HK-2 (cell line): ENCODE measurements at regions not wholly inside any gene's neighbourhood (a gene's known extent, or its start where the extent isn't known, plus 50 kb on each side); places are given as distances from the start of the nearest gene placed in this dataset.
"Not testable (repeated sequence)": the region's sequence is repeated elsewhere in the genome, so short reads cannot be mapped to it uniquely, and the experiment has no call there.

ENCODE experiments used
- DNase-seq: peaks from one replicate; pipeline ENCODE4 v3.0.0-alpha.2; 2018; ENCODE audit not compliant: unreplicated experiment

- DNase-seq, result no peak
Observed at GRCh38 chr6:48525849-48526248, 414.9 kb upstream of the PTCHD4 start.

DNA sequence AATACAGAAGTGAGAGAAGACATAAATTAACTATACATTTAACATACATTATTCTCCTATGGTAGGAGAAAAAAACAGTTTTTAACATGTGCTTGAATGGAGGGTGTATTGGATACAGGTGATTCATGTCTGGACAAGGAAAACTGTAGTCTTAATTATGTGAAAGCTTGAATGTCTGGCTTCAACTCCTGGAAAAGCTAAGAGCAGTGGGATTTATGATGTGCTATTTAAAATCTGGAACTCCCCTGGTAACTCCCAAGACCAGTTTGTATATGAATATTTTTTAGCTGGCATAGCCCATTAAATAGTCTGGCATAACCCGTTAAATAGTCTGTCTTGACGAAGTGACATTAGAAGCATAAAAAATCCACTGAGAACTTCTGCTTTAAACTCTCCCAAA is 410.0 kb upstream of the PTCHD4 start:
- DNase-seq, result no peak

GRCh38 chr6:48512390-48512789 is 401.4 kb upstream of the PTCHD4 start:
- no peak for DNase-seq

- no peak for DNase-seq
Observed at GRCh38 chr6:48511378-48511777, 400.4 kb upstream of the PTCHD4 start.

GRCh38 chr6:48505621-48506020 is 394.6 kb upstream of the PTCHD4 start:
- no peak for DNase-seq

- not testable (repeated sequence) for DNase-seq
Observed at GRCh38 chr6:48493432-48493831, 382.4 kb upstream of the PTCHD4 start.

GRCh38 chr6:48490658-48491057 is 379.7 kb upstream of the PTCHD4 start:
- no peak for DNase-seq

GRCh38 chr6:48486876-48487275 is 375.9 kb upstream of the PTCHD4 start:
- DNase-seq, result no peak

DNA sequence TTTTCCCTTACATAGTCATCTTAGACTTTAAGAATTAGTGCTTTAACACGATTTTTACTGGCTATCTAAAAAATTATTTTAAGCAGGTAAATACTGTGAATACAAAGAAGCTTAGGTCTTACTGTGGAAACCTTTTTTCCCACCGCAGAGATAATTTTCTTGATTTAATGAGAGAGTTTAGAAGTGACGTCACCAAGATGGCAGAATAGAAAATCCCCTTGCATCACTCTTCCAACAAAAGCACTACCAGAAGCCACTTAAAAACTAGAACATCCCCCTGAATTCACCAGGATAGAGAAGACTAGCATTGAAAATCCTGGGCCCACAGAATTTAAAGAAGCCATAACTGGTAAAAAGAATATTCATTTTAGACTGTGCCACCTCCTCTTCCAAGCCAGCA is 375.4 kb upstream of the PTCHD4 start:
- DNase-seq, result no peak

- no peak for DNase-seq
Observed at GRCh38 chr6:48476257-48476656, 365.3 kb upstream of the PTCHD4 start.

DNA sequence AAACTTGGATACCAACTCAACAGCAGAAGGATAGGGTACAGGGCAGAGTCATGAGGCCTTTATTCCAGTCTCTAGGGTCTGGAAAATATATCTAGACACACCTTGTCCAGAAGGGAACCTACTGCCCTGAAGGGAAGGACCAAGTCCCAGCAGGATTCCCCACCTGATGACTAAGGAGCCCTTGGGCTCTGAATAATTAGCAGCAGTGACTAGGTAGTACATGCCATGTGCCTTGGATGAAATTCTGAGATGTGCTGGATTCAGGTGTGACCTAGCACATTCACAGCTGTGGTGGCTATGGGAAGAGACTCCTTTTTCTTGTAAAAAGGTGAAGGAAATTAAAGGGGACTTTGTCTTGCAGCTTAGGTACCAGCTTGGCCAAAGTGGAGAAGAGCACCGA is 364.3 kb upstream of the PTCHD4 start:
- DNase-seq, result no peak

DNA sequence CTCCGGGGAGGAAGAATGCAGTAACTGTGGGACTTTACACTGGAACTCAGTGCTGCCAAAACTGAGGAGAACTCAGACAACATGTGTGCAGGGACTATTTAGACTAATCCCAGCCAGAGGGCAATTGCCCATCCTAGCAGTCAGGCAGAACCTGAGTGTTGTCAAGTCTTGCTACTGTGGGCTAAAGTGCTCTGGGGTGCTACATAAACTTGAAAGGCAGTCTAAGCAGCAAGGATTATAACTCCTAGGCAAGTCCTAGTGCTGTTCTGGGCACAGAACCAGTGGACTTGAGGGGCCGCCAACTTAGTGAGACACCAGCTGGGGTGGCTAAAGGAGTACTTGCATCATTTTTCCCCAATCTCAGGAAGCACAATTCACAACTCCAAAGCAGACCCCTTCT is 363.8 kb upstream of the PTCHD4 start:
- DNase-seq, result no peak

DNA sequence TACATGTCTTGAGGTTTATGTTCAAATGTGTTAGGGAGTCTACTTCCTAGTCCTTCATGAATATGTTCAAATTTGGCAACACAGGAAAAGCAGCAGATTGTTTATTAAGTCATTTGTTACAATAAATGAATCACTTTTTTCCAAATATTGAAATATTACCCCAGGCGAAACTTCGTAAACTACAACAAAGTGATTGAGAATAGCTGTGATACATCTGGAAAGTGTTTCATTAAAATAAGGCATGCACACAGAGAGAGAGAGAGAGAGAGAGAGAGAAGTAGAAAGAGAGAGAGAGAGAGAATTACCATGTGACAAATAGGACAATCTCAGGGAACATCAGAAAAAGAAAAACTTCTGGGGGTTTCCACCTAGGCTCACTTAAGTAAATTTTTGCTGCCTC is 363.1 kb upstream of the PTCHD4 start:
- no peak for DNase-seq

- DNase-seq, result no peak
Observed at GRCh38 chr6:48472535-48472934, 361.5 kb upstream of the PTCHD4 start.

GRCh38 chr6:48472091-48472490 is 361.1 kb upstream of the PTCHD4 start:
- no peak for DNase-seq

DNA sequence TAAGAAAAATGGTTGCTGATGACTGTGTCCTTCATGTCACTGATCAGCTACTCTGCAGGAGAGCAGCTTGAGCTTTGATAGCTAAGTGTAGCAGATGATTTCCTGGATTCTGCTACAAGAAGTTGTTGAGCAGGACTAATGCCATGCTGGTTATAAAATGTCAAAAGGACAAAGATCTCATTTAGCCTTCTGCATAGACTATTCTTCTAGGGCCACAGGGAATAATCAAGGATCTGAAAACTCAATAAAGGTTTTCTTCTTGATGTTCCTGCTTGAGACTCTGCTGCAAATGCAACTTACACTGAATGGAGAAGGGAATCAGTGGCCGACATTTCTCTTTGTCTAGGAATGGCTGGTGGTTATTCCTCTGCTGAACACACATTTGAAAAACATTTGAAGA is 360.3 kb upstream of the PTCHD4 start:
- no peak for DNase-seq

- no peak for DNase-seq
Observed at GRCh38 chr6:48449002-48449401, 338.0 kb upstream of the PTCHD4 start.

GRCh38 chr6:48447251-48447650 is 336.3 kb upstream of the PTCHD4 start:
- no peak for DNase-seq

DNA sequence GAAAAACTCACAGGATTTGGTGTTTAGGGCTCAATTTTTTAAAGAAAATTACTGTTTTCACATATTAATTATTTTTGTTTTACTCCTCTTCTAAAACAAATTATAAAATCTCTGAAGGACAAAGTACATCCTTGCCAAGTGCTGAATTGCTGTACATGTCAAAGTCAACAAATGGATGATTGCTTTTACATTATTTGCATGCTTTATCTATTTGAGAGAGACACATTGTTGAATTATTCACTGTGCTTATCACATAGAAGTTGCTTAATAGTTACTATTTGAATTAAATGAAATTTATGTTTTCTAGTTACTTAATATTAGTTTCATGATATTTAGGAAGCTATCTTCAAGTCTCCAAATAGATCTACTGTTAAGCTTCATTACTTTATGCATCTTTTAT is 318.6 kb upstream of the PTCHD4 start:
- no peak for DNase-seq

- no peak for DNase-seq
Observed at GRCh38 chr6:48429021-48429420, 318.0 kb upstream of the PTCHD4 start.

DNA sequence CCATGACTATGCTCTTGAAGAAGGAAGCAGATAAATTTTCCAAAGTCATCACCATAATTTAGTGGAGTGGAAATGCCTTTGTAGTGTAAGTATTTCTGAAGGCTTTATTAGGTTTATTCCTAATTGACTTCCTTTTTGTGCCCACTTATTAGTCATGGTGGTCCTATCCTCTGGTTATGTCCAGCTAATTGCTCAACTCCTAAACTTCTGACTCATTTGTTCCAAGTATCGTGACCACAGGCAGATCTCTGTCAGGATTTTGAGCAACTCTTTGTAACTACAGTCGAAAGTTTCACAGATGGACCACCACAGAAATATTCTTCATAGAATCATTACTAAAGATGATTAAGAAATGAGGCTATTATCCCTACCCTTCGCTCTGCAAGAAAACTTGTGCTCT is 315.6 kb upstream of the PTCHD4 start:
- DNase-seq, result no peak

GRCh38 chr6:48423640-48424365 is 312.8 kb upstream of the PTCHD4 start:
- no peak for DNase-seq

GRCh38 chr6:48419992-48420391 is 309.0 kb upstream of the PTCHD4 start:
- DNase-seq, result no peak

DNA sequence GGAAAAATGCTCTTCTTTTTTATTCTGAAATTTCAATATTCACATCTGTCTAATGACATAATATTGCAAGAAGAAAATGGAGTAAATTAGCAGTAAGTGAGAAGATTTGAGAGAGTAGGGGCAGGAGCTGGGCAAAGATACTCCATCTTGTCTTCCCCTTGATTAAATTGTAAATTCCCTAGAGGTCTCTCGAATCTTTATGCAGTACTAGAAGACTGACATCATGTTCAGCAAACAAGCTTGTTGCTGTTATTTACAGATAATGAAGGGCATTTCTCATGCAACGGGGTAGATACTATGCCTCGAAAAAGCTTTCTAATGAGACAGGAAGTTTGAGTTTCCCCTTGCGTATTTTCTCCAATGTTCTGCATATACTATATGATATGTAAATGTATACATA is 306.9 kb upstream of the PTCHD4 start:
- DNase-seq, result no peak
